IMR-90 (cell line): ENCODE measurements at regions not wholly inside any gene's neighbourhood (a gene's known extent, or its start where the extent isn't known, plus 50 kb on each side); places are given as distances from the start of the nearest gene placed in this dataset.

Experiments
- BHLHE40 ChIP-seq: fragments of 150-350 bp; IDR thresholded peaks from 2 replicates; pipeline ENCODE4 v1.6.1; 2016; ENCODE audit warnings: mild to moderate bottlenecking, low read depth, low read length
- POLR2A ChIP-seq: IDR thresholded peaks from 2 replicates; pipeline ENCODE4 v1.6.1; 2012; ENCODE audit warnings: mild to moderate bottlenecking, low read depth, low read length
- RCOR1 ChIP-seq: IDR thresholded peaks from 2 replicates; pipeline ENCODE4 v1.6.1; 2012; ENCODE audit warnings: mild to moderate bottlenecking, low read length, improper control_type of control experiment; ENCODE audit not compliant: insufficient replicate concordance
- RFX5 ChIP-seq: IDR thresholded peaks from 2 replicates; pipeline ENCODE4 v1.8.0; 2012; ENCODE audit warnings: low read depth, mild to moderate bottlenecking, low read length, moderate library complexity
- SMC3 ChIP-seq: fragments of 150-350 bp; IDR thresholded peaks from 2 replicates; pipeline ENCODE4 v1.6.1; 2016; ENCODE audit warnings: low read depth, mild to moderate bottlenecking, antibody characterized with exemption, low read length, moderate library complexity
- TF ChIP-seq, protein P1 (sequence below): conservative IDR thresholded peaks from 2 replicates; pipeline ENCODE4 v1.5.1; 2012; ENCODE audit warnings: mild to moderate bottlenecking, low read depth, low read length, improper control_type of control experiment
- TF ChIP-seq, protein P2 (sequence below): fragments of 150-350 bp; IDR thresholded peaks from 2 replicates; pipeline ENCODE4 v1.6.1; 2016; ENCODE audit warnings: low read depth, mild to moderate bottlenecking, low read length, moderate library complexity, borderline replicate concordance

DNA sequence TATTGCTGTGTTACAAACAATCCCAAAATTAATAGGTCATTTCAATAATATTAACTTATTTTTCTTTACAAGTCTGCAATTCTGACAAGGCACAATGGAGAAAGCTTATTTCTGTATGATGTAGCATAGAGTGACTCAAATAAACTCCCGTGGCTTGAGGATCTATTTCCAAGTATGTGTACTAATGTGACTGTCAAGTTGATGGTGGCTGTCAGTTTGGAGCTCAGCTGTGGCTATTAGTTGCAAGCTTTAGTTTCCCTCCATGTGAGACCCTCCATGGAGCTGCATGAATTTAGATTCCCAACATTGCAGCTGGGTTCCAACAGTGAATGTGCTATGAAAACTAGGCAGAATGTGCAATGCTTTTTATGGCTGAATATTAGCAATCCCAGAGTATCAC lies 515.5 kb upstream of the GBE1 start:
- TF ChIP-seq, protein P1, sequence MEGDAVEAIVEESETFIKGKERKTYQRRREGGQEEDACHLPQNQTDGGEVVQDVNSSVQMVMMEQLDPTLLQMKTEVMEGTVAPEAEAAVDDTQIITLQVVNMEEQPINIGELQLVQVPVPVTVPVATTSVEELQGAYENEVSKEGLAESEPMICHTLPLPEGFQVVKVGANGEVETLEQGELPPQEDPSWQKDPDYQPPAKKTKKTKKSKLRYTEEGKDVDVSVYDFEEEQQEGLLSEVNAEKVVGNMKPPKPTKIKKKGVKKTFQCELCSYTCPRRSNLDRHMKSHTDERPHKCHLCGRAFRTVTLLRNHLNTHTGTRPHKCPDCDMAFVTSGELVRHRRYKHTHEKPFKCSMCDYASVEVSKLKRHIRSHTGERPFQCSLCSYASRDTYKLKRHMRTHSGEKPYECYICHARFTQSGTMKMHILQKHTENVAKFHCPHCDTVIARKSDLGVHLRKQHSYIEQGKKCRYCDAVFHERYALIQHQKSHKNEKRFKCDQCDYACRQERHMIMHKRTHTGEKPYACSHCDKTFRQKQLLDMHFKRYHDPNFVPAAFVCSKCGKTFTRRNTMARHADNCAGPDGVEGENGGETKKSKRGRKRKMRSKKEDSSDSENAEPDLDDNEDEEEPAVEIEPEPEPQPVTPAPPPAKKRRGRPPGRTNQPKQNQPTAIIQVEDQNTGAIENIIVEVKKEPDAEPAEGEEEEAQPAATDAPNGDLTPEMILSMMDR, result no peak
- TF ChIP-seq RFX5 (no peak), RCOR1 (no peak), POLR2A (no peak), BHLHE40 (no peak), SMC3 (no peak)
- TF ChIP-seq, protein P2, sequence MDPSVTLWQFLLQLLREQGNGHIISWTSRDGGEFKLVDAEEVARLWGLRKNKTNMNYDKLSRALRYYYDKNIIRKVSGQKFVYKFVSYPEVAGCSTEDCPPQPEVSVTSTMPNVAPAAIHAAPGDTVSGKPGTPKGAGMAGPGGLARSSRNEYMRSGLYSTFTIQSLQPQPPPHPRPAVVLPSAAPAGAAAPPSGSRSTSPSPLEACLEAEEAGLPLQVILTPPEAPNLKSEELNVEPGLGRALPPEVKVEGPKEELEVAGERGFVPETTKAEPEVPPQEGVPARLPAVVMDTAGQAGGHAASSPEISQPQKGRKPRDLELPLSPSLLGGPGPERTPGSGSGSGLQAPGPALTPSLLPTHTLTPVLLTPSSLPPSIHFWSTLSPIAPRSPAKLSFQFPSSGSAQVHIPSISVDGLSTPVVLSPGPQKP, result no peak
